WTC11 (cell line): ENCODE measurements at regions not wholly inside any gene's neighbourhood (a gene's known extent, or its start where the extent isn't known, plus 50 kb on each side); places are given as distances from the start of the nearest gene placed in this dataset.

Experiments used
- ATAC-seq: fragments of 200-7000 bp; cut with Tn5 transposase; 2 replicates; pipeline ENCODE4 v1.10.0; 2021; ENCODE audit warnings: mild to moderate bottlenecking, moderate library complexity
- CTCF ChIA-PET: fragments of 300-600 bp; sonication (Branson Sonifier 250); formaldehyde crosslinking; loops from one replicate; lab custom pipeline; 2021; ENCODE audit warnings: antibody characterized with exemption; lab: Charles Lee
- POLR2A ChIA-PET: fragments of 350-600 bp; sonication (Branson Sonifier 250); formaldehyde crosslinking; loops from one replicate; lab custom pipeline; 2021; ENCODE audit warnings: antibody characterized with exemption; lab: Charles Lee
- DNase-seq: peaks from one replicate; pipeline ENCODE4 v3.0.0; 2021; ENCODE audit warnings: low spot score
- H3K27ac Mint-ChIP-seq: 2 replicates; pipeline ENCODE4 v1.8.0; 2021; ENCODE audit warnings: mixed read lengths
- H3K27me3 Mint-ChIP-seq: 2 replicates; pipeline ENCODE4 v1.8.0; 2021; ENCODE audit warnings: low read depth, mild to moderate bottlenecking, moderate library complexity, mixed read lengths
- H3K36me3 Mint-ChIP-seq: 2 replicates; pipeline ENCODE4 v1.8.0; 2021; ENCODE audit warnings: mixed read lengths
- H3K4me1 Mint-ChIP-seq: 2 replicates; pipeline ENCODE4 v1.8.0; 2022; ENCODE audit warnings: mixed read lengths
- H3K4me3 Mint-ChIP-seq: 2 replicates; pipeline ENCODE4 v1.8.0; 2021; ENCODE audit warnings: mild to moderate bottlenecking, moderate library complexity, mixed read lengths
- H3K9me3 Mint-ChIP-seq: 2 replicates; pipeline ENCODE4 v1.8.0; 2021; ENCODE audit warnings: mixed read lengths
- CBFB ChIP-seq: sonication (generic); formaldehyde crosslinking; IDR thresholded peaks from 2 replicates; pipeline ENCODE4 v1.8.1; 2022; ENCODE audit warnings: mild to moderate bottlenecking, low read depth, missing genetic modification reagents
- CREB1 ChIP-seq: sonication (generic); formaldehyde crosslinking; IDR thresholded peaks from 2 replicates; pipeline ENCODE4 v1.8.0; 2023; ENCODE audit warnings: mild to moderate bottlenecking, missing genetic modification reagents
- CREM ChIP-seq: sonication (generic); formaldehyde crosslinking; IDR thresholded peaks from 2 replicates; pipeline ENCODE4 v1.8.1; 2022; ENCODE audit warnings: mild to moderate bottlenecking, missing genetic modification reagents, moderate library complexity
- FOXP1 ChIP-seq: sonication (generic); formaldehyde crosslinking; IDR thresholded peaks from 2 replicates; pipeline ENCODE4 v1.8.0; 2022; ENCODE audit warnings: missing genetic modification reagents, mild to moderate bottlenecking, moderate library complexity, borderline replicate concordance
- HMGA2 ChIP-seq: fragments of 250-450 bp; sonication (Bioruptor Pico); IDR thresholded peaks from 2 replicates; pipeline ENCODE4 v1.4.0; 2021; ENCODE audit warnings: mild to moderate bottlenecking, moderate library complexity
- IRF2 ChIP-seq: sonication (generic); formaldehyde crosslinking; IDR thresholded peaks from 2 replicates; pipeline ENCODE4 v1.8.0; 2022; ENCODE audit warnings: low read depth, missing genetic modification reagents, borderline replicate concordance
- JUN ChIP-seq: sonication (generic); formaldehyde crosslinking; IDR thresholded peaks from 2 replicates; pipeline ENCODE4 v1.8.0; 2023; ENCODE audit warnings: mild to moderate bottlenecking, missing genetic modification reagents
- MAX ChIP-seq: sonication (generic); formaldehyde crosslinking; IDR thresholded peaks from 2 replicates; pipeline ENCODE4 v1.8.0; 2022; ENCODE audit warnings: mild to moderate bottlenecking, missing genetic modification reagents
- MXD4 ChIP-seq: fragments of 250-450 bp; sonication (Bioruptor Pico); IDR thresholded peaks from 2 replicates; pipeline ENCODE4 v1.8.0; 2021; ENCODE audit warnings: mild to moderate bottlenecking, moderate library complexity, borderline replicate concordance
- RELA ChIP-seq: sonication (generic); formaldehyde crosslinking; IDR thresholded peaks from 2 replicates; pipeline ENCODE4 v1.8.1; 2022; ENCODE audit warnings: missing genetic modification reagents, mild to moderate bottlenecking, borderline replicate concordance
- TP53 ChIP-seq: sonication (generic); formaldehyde crosslinking; IDR thresholded peaks from 2 replicates; pipeline ENCODE4 v1.8.1; 2023; ENCODE audit warnings: mild to moderate bottlenecking, missing genetic modification reagents
- ZMAT4 ChIP-seq: fragments of 250-450 bp; sonication (Bioruptor Pico); IDR thresholded peaks from 2 replicates; pipeline ENCODE4 v1.9.0; 2021; ENCODE audit warnings: mild to moderate bottlenecking
- ZNF263 ChIP-seq: sonication (generic); formaldehyde crosslinking; IDR thresholded peaks from 2 replicates; pipeline ENCODE4 v1.8.1; 2022; ENCODE audit warnings: low read depth, mild to moderate bottlenecking, moderate library complexity, missing genetic modification reagents
- ZNF396 ChIP-seq: fragments of 250-450 bp; sonication (Bioruptor Pico); IDR thresholded peaks from 2 replicates; pipeline ENCODE4 v1.8.0; 2021; ENCODE audit warnings: mild to moderate bottlenecking, moderate library complexity, borderline replicate concordance
- ZNF512 ChIP-seq: sonication (generic); formaldehyde crosslinking; IDR thresholded peaks from 2 replicates; pipeline ENCODE4 v1.8.1; 2022; ENCODE audit warnings: missing genetic modification reagents, borderline replicate concordance
- TF ChIP-seq, protein P1 (sequence below): sonication (generic); formaldehyde crosslinking; IDR thresholded peaks from 2 replicates; pipeline ENCODE4 v1.8.1; 2022; ENCODE audit warnings: low read depth, mild to moderate bottlenecking, moderate library complexity, missing genetic modification reagents, borderline replicate concordance
- TF ChIP-seq, protein P2 (sequence below): sonication (generic); formaldehyde crosslinking; IDR thresholded peaks from 2 replicates; pipeline ENCODE4 v1.8.1; 2022; ENCODE audit warnings: mild to moderate bottlenecking, moderate library complexity, missing genetic modification reagents
- TF ChIP-seq, protein P3 (sequence below): fragments of 250-450 bp; sonication (Bioruptor Pico); IDR thresholded peaks from 2 replicates; pipeline ENCODE4 v1.9.0; 2021; ENCODE audit warnings: moderate library complexity, mild to moderate bottlenecking, inconsistent platforms, borderline replicate concordance
- TF ChIP-seq, protein P4 (sequence below): fragments of 250-450 bp; sonication (Bioruptor Pico); IDR thresholded peaks from 2 replicates; pipeline ENCODE4 v1.8.0; 2021; ENCODE audit warnings: mild to moderate bottlenecking

GRCh38 chr6:47141963-47142362 is 99.8 kb upstream of the ADGRF1 start:
- CTCF ChIA-PET: no interaction called here

DNA sequence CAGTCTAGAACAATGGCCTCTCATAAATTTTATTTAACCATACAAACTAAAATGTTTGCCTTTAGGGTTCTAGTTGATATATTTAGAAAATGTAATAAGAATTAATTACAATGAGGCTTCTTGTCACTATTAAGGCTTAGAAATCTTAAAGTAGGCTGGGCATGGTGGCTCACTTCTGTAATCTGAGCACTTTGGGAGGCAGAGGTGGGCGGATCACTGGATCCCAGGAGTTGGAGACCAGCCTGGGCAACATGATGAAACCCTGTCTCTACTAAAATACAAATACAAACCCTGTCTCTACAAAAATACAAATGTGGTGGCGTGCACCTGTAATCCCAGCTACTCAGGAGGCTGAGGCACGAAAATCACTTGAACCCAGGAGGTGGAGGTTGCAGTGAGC is 99.0 kb upstream of the ADGRF1 start:
- no peak for ATAC-seq
- no peak overlapping the region for H3K27ac Mint-ChIP-seq

More at GRCh38 chr6:47141963-47142362, 99.8 kb upstream of the ADGRF1 start:
- Mint-ChIP-seq H3K27ac (no peak overlapping the region), H3K4me1 (peaks cover 55% of the 10 kb centered on the region), H3K9me3 (0 out of 2 replicates have a peak, but pooled peaks cover 3% of the 10 kb centered on the region), H3K4me3 (no peak overlapping the region), H3K36me3 (no peaks in the 10 kb centered on the region)
- ATAC-seq (no peak), DNase-seq (no peak)
- TF ChIP-seq HMGA2 (CRISPR knock-in tag) (no peak), ZMAT4 (no peak), MXD4 (no peak), ZNF396 (CRISPR knock-in tag) (no peak)
- TF ChIP-seq, all 79 proteins: peak for 0
- H3K27me3 Mint-ChIP-seq: no peaks in the 10 kb centered on the region
- POLR2A ChIA-PET: no interaction called here

More for the DNA sequence above, 99.0 kb upstream of the ADGRF1 start:
- H3K9me3 Mint-ChIP-seq: 0 out of 2 replicates have a peak, but pooled peaks cover 3% of the 10 kb centered on the region
- DNase-seq: no peak
- no peaks in the 10 kb centered on the region for H3K27me3 Mint-ChIP-seq
- H3K36me3 Mint-ChIP-seq: no peaks in the 10 kb centered on the region
- TF ChIP-seq IRF2 (CRISPR knock-in tag): no peak
- no peak for TF ChIP-seq RELA
- TF ChIP-seq ZNF512: no peak
- TF ChIP-seq, protein P1, sequence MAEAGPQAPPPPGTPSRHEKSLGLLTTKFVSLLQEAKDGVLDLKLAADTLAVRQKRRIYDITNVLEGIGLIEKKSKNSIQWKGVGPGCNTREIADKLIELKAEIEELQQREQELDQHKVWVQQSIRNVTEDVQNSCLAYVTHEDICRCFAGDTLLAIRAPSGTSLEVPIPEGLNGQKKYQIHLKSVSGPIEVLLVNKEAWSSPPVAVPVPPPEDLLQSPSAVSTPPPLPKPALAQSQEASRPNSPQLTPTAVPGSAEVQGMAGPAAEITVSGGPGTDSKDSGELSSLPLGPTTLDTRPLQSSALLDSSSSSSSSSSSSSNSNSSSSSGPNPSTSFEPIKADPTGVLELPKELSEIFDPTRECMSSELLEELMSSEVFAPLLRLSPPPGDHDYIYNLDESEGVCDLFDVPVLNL: no peak
- no peak for TF ChIP-seq CREB1 (CRISPR knock-in tag)
- TF ChIP-seq JUN (CRISPR knock-in tag): no peak
- no peak for TF ChIP-seq MAX
- no peak for TF ChIP-seq TP53 (CRISPR knock-in tag)
- TF ChIP-seq, protein P2, sequence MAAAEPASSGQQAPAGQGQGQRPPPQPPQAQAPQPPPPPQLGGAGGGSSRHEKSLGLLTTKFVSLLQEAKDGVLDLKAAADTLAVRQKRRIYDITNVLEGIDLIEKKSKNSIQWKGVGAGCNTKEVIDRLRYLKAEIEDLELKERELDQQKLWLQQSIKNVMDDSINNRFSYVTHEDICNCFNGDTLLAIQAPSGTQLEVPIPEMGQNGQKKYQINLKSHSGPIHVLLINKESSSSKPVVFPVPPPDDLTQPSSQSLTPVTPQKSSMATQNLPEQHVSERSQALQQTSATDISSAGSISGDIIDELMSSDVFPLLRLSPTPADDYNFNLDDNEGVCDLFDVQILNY (CRISPR knock-in tag): no peak
- TF ChIP-seq, protein P3, sequence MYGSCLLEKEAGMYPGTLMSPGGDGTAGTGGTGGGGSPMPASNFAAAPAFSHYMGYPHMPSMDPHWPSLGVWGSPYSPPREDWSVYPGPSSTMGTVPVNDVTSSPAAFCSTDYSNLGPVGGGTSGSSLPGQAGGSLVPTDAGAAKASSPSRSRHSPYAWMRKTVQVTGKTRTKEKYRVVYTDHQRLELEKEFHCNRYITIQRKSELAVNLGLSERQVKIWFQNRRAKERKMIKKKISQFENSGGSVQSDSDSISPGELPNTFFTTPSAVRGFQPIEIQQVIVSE (CRISPR knock-in tag): no peak
- no peak for TF ChIP-seq CREM (CRISPR knock-in tag)
- TF ChIP-seq, protein P4, sequence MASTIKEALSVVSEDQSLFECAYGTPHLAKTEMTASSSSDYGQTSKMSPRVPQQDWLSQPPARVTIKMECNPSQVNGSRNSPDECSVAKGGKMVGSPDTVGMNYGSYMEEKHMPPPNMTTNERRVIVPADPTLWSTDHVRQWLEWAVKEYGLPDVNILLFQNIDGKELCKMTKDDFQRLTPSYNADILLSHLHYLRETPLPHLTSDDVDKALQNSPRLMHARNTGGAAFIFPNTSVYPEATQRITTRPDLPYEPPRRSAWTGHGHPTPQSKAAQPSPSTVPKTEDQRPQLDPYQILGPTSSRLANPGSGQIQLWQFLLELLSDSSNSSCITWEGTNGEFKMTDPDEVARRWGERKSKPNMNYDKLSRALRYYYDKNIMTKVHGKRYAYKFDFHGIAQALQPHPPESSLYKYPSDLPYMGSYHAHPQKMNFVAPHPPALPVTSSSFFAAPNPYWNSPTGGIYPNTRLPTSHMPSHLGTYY: no peak
- no peak for TF ChIP-seq FOXP1 (CRISPR knock-in tag)
- no peak for TF ChIP-seq ZNF263 (CRISPR knock-in tag)
- TF ChIP-seq CBFB (CRISPR knock-in tag): no peak
- ChIA-PET CTCF (no interaction called here), POLR2A (no interaction called here)
- H3K4me3 Mint-ChIP-seq: no peak overlapping the region
- H3K4me1 Mint-ChIP-seq: peaks cover 55% of the 10 kb centered on the region
